GM19455 (cell line): ENCODE measurements at regions not wholly inside any gene's neighbourhood (a gene's known extent, or its start where the extent isn't known, plus 50 kb on each side); places are given as distances from the start of the nearest gene placed in this dataset.

ENCODE experiments used
- ATAC-seq: cut with Tn5 transposase; IDR thresholded peaks from one replicate; pipeline ENCODE4 v1.9.1; 2021; ENCODE audit not compliant: unreplicated experiment

- no peak for ATAC-seq
These were observed 701.7 kb upstream of the EPHA7 start for GRCh38 chr6:94121094-94121493.

- no peak for ATAC-seq
These were observed 679.7 kb upstream of the EPHA7 start for GRCh38 chr6:94099072-94099471.

- ATAC-seq = no peak
These were observed 676.6 kb upstream of the EPHA7 start for GRCh38 chr6:94095961-94096360.

DNA sequence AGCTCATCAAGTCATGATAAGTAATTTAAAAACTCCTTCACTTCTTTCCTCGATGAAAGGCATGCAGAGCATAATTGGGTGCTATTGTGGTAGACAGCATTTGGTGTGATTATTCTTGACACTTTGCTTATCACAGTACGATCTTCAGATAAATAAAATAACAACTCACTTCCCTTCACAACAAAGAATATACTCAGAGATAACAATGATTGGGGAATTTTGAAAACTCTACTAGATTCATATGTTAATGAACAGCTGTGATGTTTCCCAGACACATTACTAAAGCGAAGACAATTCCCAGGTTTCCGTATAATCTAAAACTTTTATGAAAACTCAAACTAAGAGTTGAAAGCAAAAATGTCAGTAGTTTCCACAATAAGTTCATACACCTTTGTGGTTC lies 670.6 kb upstream of the EPHA7 start:
- ATAC-seq = no peak

GRCh38 chr6:94088870-94089269 lies 669.5 kb upstream of the EPHA7 start:
- ATAC-seq = no peak

DNA sequence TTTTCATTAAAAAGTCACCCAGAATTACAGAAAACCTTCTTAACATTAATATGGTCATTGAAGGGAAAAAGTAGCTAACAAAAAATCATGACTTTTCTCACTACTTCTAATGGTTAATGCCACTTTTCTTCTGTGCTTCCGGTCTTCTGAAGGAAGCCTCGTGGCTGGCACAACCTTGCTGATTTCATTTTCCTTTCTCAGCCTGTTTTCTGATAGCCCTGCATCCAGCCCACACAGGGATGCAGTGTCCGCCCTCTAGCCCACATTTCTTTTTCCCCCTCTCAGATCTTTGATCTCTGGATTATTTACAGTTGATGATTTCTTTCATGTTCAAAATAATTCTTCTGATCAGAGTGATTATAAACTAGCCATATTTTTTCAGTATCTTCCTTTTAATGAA lies 655.4 kb upstream of the EPHA7 start:
- no peak for ATAC-seq

- no peak for ATAC-seq
These were observed 652.5 kb upstream of the EPHA7 start for GRCh38 chr6:94071835-94072234.

DNA sequence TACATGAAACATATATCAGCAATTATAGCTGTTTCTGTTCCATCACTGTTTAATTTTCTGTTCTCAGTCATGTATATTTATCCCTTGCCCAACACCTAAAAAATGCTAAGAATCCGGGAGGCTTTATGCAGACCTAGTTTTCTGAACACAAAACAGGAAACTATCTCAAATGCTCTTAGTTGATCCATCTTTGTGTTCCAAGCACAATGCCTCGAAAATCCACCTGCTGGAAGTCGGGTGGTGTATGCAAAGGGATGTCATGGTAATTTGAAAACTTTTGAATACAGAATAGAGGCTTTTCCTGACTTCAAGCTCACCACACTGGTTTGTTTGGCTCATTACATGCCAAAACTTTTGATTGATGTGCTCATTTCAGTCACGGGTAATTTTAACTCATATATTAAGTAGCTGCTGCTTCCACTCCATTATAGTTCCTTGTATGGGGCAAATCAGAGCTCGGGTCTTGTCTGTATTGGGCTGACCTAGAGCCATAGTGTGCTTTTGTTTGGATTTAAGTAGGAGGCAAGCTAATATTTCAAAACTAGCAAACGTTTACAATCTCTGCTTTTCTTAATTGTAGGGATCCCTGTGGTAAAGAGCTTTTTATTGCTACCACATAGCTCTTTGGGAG lies 646.5 kb upstream of the EPHA7 start:
- no peak for ATAC-seq

GRCh38 chr6:94052749-94053148 lies 633.4 kb upstream of the EPHA7 start:
- no peak for ATAC-seq

GRCh38 chr6:94050515-94050914 lies 631.2 kb upstream of the EPHA7 start:
- ATAC-seq = no peak

- ATAC-seq = no peak
These were observed 629.6 kb upstream of the EPHA7 start for GRCh38 chr6:94049001-94049400.

DNA sequence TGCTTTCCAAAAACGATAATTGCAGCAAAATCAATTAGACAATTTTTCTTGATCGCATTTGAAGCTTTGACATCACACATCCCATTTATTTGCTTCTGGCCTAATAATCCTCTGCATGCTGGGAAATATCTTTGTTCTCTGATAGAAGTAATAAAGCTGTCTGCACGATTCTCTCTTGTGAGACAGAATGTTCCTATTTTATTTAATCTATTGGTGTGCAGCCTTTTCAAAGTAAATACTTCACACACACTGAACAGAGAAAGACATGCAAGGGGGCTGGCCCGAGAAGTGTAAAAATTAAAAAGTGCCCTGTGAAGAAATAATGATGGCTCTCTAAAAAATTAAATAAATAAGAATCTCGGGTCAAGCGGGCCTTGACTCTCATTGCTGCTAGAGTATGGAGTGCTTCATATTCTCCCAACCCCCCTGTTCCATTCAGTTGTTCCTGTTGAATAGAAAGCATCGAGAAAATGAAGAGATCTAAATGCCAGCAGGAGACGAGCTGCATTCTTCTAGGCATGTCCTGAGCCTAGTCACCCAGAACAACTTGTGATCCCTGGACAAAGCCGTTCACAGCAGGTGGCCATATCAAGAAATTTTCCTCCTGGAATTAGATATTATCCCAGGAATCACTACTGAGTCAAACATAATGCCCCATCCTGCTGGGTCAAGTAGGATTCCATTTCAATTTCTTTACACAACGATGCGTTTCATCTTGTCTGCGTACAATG lies 625.9 kb upstream of the EPHA7 start:
- no peak for ATAC-seq

DNA sequence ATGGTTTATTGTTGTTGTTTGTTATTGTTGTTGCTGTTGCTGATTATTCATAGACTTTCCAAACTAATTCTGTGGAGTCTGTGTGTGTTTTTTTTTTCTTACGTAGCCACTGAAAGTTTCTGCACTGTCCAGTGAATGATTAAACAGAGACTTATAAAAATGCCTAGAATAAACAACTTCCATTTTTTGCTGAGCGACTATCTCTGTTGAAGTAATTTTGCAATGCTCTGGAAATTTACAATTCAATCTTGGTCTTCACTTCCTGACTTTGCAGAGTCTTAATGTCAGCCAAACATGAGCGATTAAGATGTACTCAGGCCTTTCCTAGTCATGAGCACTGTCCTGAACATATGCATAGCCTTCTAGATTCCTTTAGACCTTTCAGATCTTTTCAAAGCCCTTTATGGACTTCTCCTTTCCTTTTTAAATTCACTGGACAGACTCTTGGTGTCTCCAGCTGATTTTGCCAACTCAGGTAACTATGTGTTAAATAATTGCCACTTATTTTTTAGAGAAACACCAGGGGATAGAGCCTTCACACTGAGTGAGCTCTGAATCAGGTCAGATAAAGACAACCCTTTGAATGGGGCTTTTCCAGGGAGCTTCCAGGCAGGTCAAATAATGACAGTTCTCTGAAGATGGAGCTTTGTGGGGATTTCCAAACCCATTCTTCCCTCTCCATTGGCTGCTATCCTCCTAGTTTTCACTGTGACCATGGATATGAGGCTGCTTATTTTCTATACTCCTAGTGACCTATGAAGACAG lies 622.8 kb upstream of the EPHA7 start:
- ATAC-seq = no peak

DNA sequence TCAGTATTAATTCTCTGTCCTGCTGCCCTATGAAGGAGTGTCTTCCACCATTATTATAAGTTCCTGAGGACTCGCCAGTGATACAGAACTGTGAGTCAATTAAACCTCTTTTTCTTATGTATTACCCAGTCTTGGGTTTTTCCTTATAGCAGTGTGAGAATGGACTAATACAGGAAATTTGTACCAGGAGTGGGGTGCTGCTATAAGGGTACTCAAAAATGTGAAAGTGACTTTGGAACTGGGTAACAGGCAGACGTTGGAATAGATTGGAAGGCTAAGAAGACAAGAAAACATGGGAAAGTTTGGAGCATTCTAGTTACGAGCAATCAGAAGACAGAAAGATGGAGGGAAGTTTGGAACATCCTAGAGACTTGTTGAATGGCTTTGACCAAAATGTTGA lies 616.7 kb upstream of the EPHA7 start:
- no peak for ATAC-seq

DNA sequence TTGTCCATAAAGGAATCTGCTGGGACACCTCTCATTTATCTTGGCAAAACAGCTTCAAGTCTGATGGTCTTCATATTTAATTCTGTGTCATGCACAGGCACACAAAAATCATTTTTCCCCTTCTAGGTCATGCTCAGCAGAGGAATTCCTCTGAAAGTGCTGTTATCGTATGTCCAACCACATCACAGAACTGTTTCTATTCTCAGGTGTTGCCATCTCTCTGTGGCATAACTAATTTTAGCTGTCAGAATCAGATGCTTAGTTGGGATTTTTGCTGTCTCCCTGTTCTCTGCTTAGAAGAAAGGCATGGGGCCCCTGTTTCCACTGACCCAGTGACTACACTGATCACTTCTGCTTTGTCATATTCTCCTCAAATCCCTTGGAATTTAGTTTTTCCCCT lies 608.0 kb upstream of the EPHA7 start:
- ATAC-seq = no peak

- ATAC-seq = no peak
These were observed 607.2 kb upstream of the EPHA7 start for GRCh38 chr6:94026575-94026974.

DNA sequence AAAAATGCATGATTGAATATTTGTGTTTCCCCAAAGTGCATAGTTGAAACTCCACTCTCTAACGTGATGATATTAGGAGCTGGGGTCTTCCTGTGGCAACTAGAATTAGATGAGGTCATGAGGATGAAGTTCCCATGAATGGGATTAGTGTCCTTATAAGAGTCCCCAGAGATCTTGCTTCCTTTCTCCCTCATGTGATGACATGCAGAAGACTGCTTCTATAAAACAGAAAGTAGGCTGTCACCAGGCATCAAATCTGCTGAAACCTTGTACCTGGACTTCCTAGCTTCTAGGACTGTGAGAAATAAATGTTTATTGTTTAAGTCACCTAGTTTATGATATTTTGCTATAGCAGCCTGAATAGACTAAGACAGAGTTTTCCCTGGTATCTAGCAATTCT lies 586.5 kb upstream of the EPHA7 start:
- ATAC-seq = no peak

DNA sequence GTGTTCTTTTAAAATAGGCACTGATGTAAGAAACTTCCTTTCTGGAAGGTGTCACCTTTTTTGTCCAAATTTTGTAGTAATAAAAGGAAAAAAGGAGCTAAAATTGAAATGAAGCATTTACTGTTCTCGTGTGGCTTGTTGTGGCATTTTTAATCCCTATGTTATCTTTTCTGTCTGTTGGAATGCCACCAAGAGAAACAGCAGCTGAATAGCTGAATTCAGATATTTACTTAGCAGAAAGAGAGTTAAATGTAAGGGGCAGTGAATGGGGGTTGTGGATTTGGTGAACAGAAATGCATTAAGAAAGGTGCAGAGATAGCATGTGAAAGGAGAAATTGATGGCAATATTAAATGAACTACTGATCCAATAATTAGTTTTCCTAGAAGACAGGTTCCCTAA lies 573.6 kb upstream of the EPHA7 start:
- no peak for ATAC-seq

DNA sequence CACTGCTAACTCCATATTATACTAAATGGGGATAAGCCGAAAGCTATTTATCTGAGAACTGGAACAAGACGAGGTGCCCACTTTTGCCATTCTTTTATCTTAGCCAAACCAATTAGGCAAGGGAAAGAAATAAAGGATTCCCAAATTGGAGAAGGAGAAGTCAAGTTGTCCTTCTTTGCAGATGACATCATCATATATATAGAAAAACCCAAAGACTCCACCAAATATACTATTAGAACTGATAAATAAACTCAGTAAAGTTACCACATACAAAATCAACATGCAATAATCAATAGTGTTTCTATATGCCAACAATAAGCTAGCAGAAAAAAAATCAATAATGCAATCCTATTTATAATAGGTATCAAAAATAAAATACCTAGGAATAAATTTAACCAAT lies 570.3 kb upstream of the EPHA7 start:
- no peak for ATAC-seq

DNA sequence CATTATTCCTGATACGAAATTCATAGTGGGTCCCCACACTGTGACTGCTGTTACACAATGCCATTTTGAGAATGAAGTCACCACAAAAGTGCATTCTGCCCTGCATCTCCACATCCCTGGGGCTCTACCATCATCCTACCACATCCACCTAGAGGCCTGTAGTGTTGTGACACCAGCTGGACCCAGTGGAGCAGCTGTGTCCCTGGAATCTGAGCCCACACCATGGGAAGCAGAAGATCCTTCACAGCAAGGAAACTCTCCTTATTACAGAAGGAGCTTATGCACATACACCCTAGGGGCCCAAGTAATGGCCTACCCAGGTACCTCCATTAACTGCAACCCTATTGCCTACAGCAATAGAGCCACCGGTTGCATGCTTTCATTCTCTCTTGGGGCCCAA lies 566.6 kb upstream of the EPHA7 start:
- no peak for ATAC-seq

DNA sequence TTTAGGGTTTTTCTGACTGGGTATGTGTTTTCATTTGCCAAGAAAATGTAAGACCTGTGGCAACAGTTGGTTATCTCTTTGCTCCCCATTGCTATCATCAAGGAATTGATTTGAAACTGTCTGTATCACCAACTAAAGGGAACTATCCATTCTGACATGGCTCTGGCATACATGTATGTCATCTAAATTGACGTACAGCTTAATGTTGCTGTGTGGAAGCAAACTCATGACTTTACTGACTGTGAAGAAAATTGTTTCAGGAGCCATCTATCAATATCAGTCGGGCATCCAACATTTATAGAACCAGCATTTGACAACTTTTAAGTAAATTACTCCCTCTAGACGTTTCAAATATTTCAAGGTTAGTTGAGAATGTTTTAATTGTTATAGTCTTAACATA lies 555.8 kb upstream of the EPHA7 start:
- ATAC-seq = no peak

DNA sequence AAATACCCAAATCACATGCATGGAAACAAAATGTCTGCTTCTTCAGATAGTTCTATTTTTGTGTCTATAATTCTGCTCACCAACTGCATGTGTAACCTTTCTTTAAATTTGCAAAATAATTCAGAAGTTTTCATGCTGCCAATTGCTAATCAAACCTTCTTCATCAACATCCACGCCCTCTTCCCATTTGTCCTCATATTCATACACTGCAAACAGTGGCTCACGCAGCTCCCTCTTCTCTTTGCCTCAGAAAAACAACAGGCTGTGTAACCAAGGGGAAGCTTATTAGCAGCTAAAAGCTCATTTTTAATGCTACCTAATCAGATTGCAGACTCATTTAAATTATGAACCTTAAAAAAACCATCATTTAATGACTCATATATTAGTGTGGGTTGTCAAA lies 555.0 kb upstream of the EPHA7 start:
- no peak for ATAC-seq
